ENCODE measurements at regions not wholly inside any gene's neighbourhood (a gene's known extent, or its start where the extent isn't known, plus 50 kb on each side); places are given as distances from the start of the nearest gene placed in this dataset.
"Not testable (repeated sequence)": the region's sequence is repeated elsewhere in the genome, so short reads cannot be mapped to it uniquely, and the experiment has no call there.

DNA sequence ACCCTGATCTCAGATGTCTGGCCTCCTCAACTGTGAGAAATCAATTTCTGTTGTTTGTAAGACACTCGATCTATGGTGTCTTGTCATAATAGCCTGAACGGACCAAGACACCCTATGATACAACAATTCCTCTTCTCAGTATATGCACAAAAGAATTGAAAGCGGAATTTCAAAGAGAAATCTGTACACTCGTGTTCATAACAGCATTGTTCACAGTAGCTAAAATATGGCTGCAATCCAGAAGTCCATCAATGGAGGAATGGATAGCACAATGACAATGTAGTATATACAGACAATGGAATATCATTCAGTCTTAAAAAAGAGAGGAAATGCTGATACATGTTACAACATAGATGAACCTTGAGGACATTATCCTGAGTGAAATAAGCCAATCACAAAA lies 354.6 kb downstream of the SFMBT2 start:
- no peak for DNase-seq

- DNase-seq, result no peak
These were observed 355.9 kb downstream of the SFMBT2 start for GRCh38 chr10:7054915-7055314.

DNA sequence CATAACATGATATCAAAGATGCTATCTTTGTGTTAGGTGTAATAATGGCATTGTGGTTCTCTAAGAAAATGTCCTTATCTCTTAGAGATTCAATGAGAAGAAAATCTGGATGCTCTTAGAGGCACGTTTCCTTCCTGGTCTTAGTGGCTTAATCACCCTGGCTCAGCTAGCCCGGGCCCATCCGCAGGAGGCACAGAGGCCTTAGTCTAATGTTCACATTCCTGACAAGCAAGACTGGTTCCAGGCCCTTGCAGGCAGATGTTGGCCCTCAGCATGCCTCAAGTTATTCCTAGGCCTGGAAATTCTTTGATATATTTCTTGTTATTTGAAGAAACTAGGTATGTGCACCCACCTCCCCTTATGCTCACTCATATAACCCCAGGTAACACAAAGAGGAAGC lies 357.6 kb downstream of the SFMBT2 start:
- no peak for DNase-seq

DNA sequence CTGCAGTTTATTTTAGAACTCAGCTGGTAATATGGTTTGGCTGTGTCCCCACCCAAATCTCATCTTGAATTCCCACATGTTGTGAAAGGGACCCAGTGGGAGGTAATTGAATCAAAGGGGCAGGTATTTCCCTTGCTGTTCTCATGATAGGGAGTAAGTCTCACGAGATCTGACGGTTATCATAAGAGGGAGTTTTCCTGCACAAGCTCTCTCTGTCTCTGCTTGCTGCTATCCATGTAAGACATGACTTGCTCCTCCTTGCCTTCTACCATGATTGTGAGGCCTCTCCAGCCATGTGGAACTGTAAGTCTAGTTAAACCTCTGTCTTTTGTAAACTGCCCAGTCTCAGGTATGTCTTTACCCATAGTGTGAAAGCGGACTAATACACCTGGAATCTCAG lies 360.8 kb downstream of the SFMBT2 start:
- DNase-seq, result not testable (repeated sequence)

GRCh38 chr10:7048061-7048460 lies 362.8 kb downstream of the SFMBT2 start:
- no peak for DNase-seq

GRCh38 chr10:7046615-7047014 lies 364.2 kb downstream of the SFMBT2 start:
- DNase-seq, result no peak

GRCh38 chr10:7045891-7046599 lies 364.8 kb downstream of the SFMBT2 start:
- DNase-seq, result no peak

GRCh38 chr10:7043055-7043653 lies 367.7 kb downstream of the SFMBT2 start:
- DNase-seq, result no peak

DNA sequence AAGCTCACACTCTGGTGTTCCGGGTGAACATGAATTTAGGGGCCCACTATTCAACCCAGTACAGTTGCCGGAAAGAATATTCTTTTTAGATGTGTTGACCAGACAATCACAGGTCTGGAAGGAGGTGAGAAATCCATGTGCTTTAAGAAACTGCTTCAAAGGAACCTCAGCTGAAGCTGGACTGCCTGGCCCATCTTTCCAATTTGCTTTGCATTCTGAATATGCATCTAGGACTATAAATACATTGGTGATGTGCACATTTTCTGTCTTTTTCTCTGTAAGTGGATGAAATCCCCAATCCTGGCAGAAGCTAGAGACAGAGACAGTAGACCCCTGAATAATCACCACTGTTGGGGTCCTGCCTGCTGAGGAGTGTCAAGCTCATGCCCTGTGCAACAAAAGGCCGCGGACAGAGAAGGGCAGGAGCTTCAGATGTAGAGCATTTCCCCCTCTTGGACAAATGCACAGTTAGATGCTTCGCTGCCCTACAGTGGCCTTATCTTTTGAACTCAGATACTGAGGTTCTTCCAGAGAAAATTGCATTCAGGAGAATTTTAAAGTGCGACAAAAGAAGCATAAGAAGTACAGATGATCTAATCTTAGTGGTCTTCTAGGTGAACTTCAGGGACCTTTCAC lies 368.3 kb downstream of the SFMBT2 start:
- DNase-seq, result no peak

DNA sequence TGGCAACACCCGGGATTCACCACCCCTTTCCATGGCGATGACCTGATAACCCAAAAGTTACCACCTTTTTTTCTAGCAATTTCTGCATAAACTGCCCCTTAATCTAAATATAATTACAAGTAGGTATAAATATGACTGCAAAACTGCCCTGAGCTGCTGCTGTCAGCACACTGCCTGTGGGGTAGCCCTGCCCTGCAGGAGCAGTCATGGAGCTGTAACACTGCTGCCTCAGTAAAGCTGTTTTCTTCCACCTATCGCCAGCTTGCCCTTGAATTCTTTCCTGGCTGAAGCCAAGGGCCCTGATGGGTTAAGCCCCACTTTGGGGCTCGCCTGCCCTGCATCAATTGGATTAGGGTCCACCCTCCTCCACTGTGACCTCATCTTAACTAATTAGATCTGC lies 368.8 kb downstream of the SFMBT2 start:
- no peak for DNase-seq

DNA sequence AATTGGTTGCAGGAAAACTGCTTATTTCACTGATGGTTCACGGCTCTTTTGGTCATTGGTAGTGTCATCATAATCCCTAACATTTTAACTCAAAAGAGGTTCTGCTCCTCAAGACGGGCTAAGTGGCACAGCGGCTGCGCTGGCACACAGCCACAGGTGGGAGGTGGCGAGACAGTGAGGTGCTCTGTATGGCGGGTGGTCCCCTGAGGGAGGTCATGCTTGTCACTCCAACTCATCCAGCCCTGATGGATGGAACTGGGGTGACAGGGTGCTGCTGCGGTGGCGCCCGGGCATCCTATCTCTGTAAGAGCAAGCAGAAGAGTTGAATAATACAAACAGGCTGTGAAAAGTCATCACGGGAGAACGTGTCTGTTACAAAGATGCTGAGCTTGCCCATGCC lies 370.2 kb downstream of the SFMBT2 start:
- no peak for DNase-seq

- DNase-seq, result no peak
These were observed 371.0 kb downstream of the SFMBT2 start for GRCh38 chr10:7039859-7040258.

GRCh38 chr10:7038416-7038815 lies 372.4 kb downstream of the SFMBT2 start:
- no peak for DNase-seq

DNA sequence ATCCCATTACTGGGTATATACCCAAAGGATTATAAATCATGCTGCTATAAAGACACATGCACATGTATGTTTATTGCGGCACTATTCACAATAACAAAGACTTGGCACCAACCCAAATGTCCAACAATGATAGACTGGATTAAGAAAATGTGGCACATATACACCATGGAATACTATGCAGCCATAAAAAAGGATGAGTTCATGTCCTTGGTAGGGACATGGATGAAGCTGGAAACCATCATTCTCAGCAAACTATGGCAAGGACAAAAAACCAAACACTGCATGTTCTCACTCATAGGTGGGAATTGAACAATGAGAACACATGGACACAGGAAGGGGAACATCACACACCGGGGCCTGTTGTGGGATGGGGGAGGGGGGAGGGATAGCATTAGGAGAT lies 373.4 kb downstream of the SFMBT2 start:
- DNase-seq, result not testable (repeated sequence)

- DNase-seq, result no peak
These were observed 373.9 kb downstream of the SFMBT2 start for GRCh38 chr10:7036951-7037350.

DNA sequence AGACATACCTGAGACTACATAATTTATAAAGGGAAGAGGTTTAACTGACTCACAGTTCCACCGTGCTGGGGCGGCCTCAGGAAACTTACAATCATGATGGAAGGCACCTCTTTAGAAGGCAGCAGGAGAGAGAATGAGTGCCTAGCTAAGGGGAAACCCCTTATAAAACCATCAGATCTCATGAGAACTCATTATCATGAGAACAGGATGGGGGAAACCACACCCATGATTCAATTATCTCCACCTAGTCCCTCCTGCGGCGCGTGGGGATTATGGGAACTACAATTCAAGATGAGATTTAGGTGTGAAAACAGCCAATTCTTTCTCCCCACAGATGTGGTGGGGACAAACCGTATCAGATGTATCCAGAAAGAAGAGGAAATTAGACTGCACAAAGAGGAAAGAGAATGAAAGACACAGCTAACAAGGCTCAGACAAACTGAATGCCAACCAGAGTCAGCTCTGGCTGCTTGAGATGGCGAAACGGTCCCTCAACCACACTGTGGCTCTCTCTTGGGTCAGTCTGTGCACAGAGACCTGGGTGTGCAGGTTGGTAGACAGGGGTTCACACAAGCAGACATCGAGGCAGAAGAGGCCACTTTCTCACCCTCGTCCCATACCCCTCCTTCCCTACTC lies 375.6 kb downstream of the SFMBT2 start:
- peak; percentile 53 for DNase-seq

DNA sequence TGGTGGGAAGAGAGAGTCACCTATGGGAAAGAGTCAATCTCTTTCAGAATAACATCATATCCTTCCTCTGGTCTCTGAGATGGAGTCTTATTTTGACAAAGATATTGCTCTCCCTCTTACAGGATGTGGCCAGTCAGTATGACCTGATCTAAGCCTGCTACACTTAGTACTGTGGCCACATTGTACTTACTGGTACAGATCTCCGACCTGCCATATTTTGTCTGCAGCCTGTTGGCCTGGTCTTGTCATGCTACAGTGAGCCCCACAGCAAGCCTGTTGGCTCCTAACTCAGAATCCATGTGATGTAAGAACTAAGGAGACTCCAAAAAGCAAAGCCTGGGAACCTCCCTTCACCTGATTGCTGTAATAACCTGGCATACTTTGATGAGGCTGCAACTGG lies 377.8 kb downstream of the SFMBT2 start:
- no peak for DNase-seq

- no peak for DNase-seq
These were observed 380.5 kb downstream of the SFMBT2 start for GRCh38 chr10:7030134-7030855.

DNA sequence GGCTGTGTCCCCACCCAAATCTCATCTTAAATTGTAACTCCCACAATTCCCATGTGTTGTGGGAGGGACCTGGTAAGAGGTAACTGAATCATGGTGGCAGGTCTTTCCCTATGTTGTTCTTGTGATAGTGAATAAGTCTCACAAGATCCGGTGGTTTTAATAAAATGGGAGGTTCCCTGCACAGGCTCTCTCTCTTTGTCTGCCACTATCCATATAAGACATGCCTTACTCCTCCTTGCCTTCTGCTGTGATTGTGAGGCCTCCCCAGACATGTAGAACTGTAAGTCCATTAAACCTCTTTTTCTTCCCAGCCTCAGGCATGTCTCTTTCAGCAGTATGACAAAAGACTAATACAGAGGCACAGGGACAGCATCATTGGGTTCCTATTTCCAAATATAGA lies 381.2 kb downstream of the SFMBT2 start:
- no peak for DNase-seq

GRCh38 chr10:7028809-7029166 lies 382.0 kb downstream of the SFMBT2 start:
- DNase-seq, result no peak

GRCh38 chr10:7027913-7028808 lies 382.7 kb downstream of the SFMBT2 start:
- DNase-seq, result no peak

GRCh38 chr10:7027237-7027912 lies 383.5 kb downstream of the SFMBT2 start:
- DNase-seq, result no peak
